Large intestine (tissue), 3 donors: ENCODE measurements at regions not wholly inside any gene's neighbourhood (a gene's known extent, or its start where the extent isn't known, plus 50 kb on each side); places are given as distances from the start of the nearest gene placed in this dataset.

Experiments
- DNase-seq, 2 donors: peaks; one replicate each; pipeline versions ENCODE4 v3.0.0 to v3.0.0-alpha.2; 2013
- H3K27ac ChIP-seq: one replicate; pipeline ENCODE4 v1.5.1; 2013; ENCODE audit warnings: low read length
- H3K27me3 ChIP-seq: 2 replicates; pipeline ENCODE4 v1.6.1; 2013; ENCODE audit warnings: low read length; ENCODE audit not compliant: control insufficient read depth, insufficient read depth
- H3K36me3 ChIP-seq: 2 replicates; pipeline ENCODE4 v1.6.1; 2013; ENCODE audit warnings: low read length; ENCODE audit not compliant: control insufficient read depth, insufficient read depth
- H3K4me1 ChIP-seq: one replicate; pipeline ENCODE4 v1.6.1; 2013; ENCODE audit warnings: low read length; ENCODE audit not compliant: control insufficient read depth, insufficient read depth
- H3K4me3 ChIP-seq: one replicate; pipeline ENCODE4 v1.5.1; 2013; ENCODE audit warnings: low read length
- H3K9me3 ChIP-seq: one replicate; pipeline ENCODE4 v1.6.1; 2013; ENCODE audit warnings: mild to moderate bottlenecking, low read depth, low read length, moderate library complexity; ENCODE audit not compliant: control insufficient read depth
- WGBS: methylation state at CpG from one replicate; pipeline ENCODE4 v1.1.5; 2013; ENCODE audit warnings: low lambda C conversion rate; ENCODE audit not compliant: insufficient coverage; 5-methylcytosine and 5-hydroxymethylcytosine counted together

- no peak overlapping the region for H3K4me3 ChIP-seq
- H3K36me3 ChIP-seq = no peaks in the 10 kb centered on the region
- no peaks in the 10 kb centered on the region for H3K4me1 ChIP-seq
- DNase-seq = no peak
- no peak overlapping the region for H3K27ac ChIP-seq
- H3K27me3 ChIP-seq = peaks cover 5% of the 10 kb centered on the region
- WGBS = no CpG with 5 or more reads among the region's 2 CpGs
- no peaks in the 10 kb centered on the region for H3K9me3 ChIP-seq
These were observed 134.9 kb upstream of the OTOS start for GRCh38 chr2:240275386-240275785.

- Histone ChIP-seq H3K36me3 (no peaks in the 10 kb centered on the region), H3K4me1 (no peaks in the 10 kb centered on the region), H3K27me3 (peaks cover 5% of the 10 kb centered on the region), H3K9me3 (no peaks in the 10 kb centered on the region), H3K27ac (no peak overlapping the region), H3K4me3 (no peak overlapping the region)
- WGBS = no CpG with 5 or more reads among the region's 8 CpGs
- DNase-seq = no peak
These were observed 136.8 kb upstream of the OTOS start for GRCh38 chr2:240277073-240277806.

- peaks cover 5% of the 10 kb centered on the region for H3K27me3 ChIP-seq
- no peaks in the 10 kb centered on the region for H3K9me3 ChIP-seq
- H3K4me3 ChIP-seq = no peak overlapping the region
- 100% methylated on average over 1 of the region's 3 CpGs for WGBS
- H3K4me1 ChIP-seq = no peaks in the 10 kb centered on the region
- no peak for DNase-seq
- no peaks in the 10 kb centered on the region for H3K36me3 ChIP-seq
- no peak overlapping the region for H3K27ac ChIP-seq
These were observed 137.5 kb upstream of the OTOS start for GRCh38 chr2:240277807-240278522.

GRCh38 chr2:240278661-240279060, 138.2 kb upstream of the OTOS start:
- no peak for DNase-seq
- Histone ChIP-seq H3K4me1 (no peaks in the 10 kb centered on the region), H3K27me3 (peaks cover 5% of the 10 kb centered on the region), H3K4me3 (no peak overlapping the region), H3K36me3 (no peaks in the 10 kb centered on the region), H3K9me3 (no peaks in the 10 kb centered on the region), H3K27ac (no peak overlapping the region)

GRCh38 chr2:240280621-240281020, 140.2 kb upstream of the OTOS start:
- no peaks in the 10 kb centered on the region for H3K4me1 ChIP-seq
- H3K4me3 ChIP-seq = no peak overlapping the region
- no peak overlapping the region for H3K27ac ChIP-seq
- no peak for DNase-seq
- WGBS = no CpG with 5 or more reads among the region's 2 CpGs
- H3K27me3 ChIP-seq = peaks cover 5% of the 10 kb centered on the region
- H3K36me3 ChIP-seq = no peaks in the 10 kb centered on the region
- H3K9me3 ChIP-seq = no peaks in the 10 kb centered on the region

GRCh38 chr2:240284503-240285259, 144.2 kb upstream of the OTOS start:
- no CpG with 5 or more reads among the region's 13 CpGs for WGBS
- H3K36me3 ChIP-seq = no peaks in the 10 kb centered on the region
- H3K4me1 ChIP-seq = no peaks in the 10 kb centered on the region
- no peak overlapping the region for H3K4me3 ChIP-seq
- no peaks in the 10 kb centered on the region for H3K9me3 ChIP-seq
- H3K27me3 ChIP-seq = no peaks in the 10 kb centered on the region
- H3K27ac ChIP-seq = no peak overlapping the region
- DNase-seq = no peak

GRCh38 chr2:240285725-240286124, 145.3 kb upstream of the OTOS start:
- Histone ChIP-seq H3K9me3 (no peaks in the 10 kb centered on the region), H3K4me3 (no peak overlapping the region), H3K36me3 (no peaks in the 10 kb centered on the region), H3K4me1 (no peaks in the 10 kb centered on the region), H3K27me3 (no peaks in the 10 kb centered on the region), H3K27ac (no peak overlapping the region)
- WGBS = no CpG with 5 or more reads among the region's 4 CpGs
- no peak for DNase-seq

- Histone ChIP-seq H3K4me1 (no peaks in the 10 kb centered on the region), H3K36me3 (no peaks in the 10 kb centered on the region), H3K9me3 (no peaks in the 10 kb centered on the region), H3K27me3 (no peaks in the 10 kb centered on the region), H3K27ac (no peak overlapping the region), H3K4me3 (no peak overlapping the region)
- WGBS = no CpG with 5 or more reads among the region's 6 CpGs
- no peak for DNase-seq
These were observed 146.1 kb upstream of the OTOS start for GRCh38 chr2:240286596-240286995.

GRCh38 chr2:240287011-240287410, 146.6 kb upstream of the OTOS start:
- H3K9me3 ChIP-seq = no peaks in the 10 kb centered on the region
- no peak overlapping the region for H3K27ac ChIP-seq
- no peaks in the 10 kb centered on the region for H3K4me1 ChIP-seq
- H3K36me3 ChIP-seq = no peaks in the 10 kb centered on the region
- WGBS = no CpG with 5 or more reads among the region's 14 CpGs
- no peak overlapping the region for H3K4me3 ChIP-seq
- H3K27me3 ChIP-seq = no peaks in the 10 kb centered on the region
- DNase-seq = no peak

GRCh38 chr2:240287496-240288086, 147.1 kb upstream of the OTOS start:
- Histone ChIP-seq H3K36me3 (no peaks in the 10 kb centered on the region), H3K9me3 (no peaks in the 10 kb centered on the region), H3K4me3 (no peak overlapping the region), H3K27me3 (no peaks in the 10 kb centered on the region), H3K27ac (no peak overlapping the region), H3K4me1 (no peaks in the 10 kb centered on the region)
- no CpG with 5 or more reads among the region's 11 CpGs for WGBS
- DNase-seq = no peak
